Activated CD8-positive, alpha-beta T cell treated with anti-CD3 and anti-CD28 coated beads for 36 hours (primary cell): ENCODE measurements at regions not wholly inside any gene's neighbourhood (a gene's known extent, or its start where the extent isn't known, plus 50 kb on each side); places are given as distances from the start of the nearest gene placed in this dataset.

Experiments used
- ATAC-seq: fragments of 200-7000 bp; cut with Tn5 transposase; one replicate; pipeline ENCODE4 v1.10.0; 2021; ENCODE audit warnings: mild to moderate bottlenecking, moderate library complexity
- CTCF ChIA-PET: fragments of 350-600 bp; sonication (Branson Sonifier 250); formaldehyde crosslinking; loops from one replicate; lab custom pipeline; 2021; ENCODE audit warnings: antibody characterized with exemption; lab: Charles Lee
- POLR2A ChIA-PET: fragments of 350-600 bp; sonication (Branson Sonifier 250); formaldehyde crosslinking; loops from one replicate; lab custom pipeline; 2021; ENCODE audit warnings: antibody characterized with exemption; lab: Charles Lee
- DNase-seq: peaks from one replicate; pipeline ENCODE4 v3.0.0-alpha.2; 2020
- H3K27ac Mint-ChIP-seq: one replicate; pipeline ENCODE4 v1.8.0; 2021; ENCODE audit warnings: mild to moderate bottlenecking, mixed read lengths
- H3K27me3 Mint-ChIP-seq: one replicate; pipeline ENCODE4 v1.8.0; 2021; ENCODE audit warnings: mixed read lengths
- H3K36me3 Mint-ChIP-seq: one replicate; pipeline ENCODE4 v1.8.0; 2021; ENCODE audit warnings: low read depth, mixed read lengths
- H3K4me1 Mint-ChIP-seq: one replicate; pipeline ENCODE4 v1.8.0; 2021; ENCODE audit warnings: low read depth, mixed read lengths
- H3K4me3 Mint-ChIP-seq: one replicate; pipeline ENCODE4 v1.8.0; 2021; ENCODE audit warnings: mild to moderate bottlenecking, moderate library complexity, mixed read lengths
- H3K9me3 Mint-ChIP-seq: one replicate; pipeline ENCODE4 v1.8.0; 2021; ENCODE audit warnings: mixed read lengths
- intact Hi-C: fragments of 100-400 bp; cut with micrococcal nuclease; formaldehyde crosslinking; loops from one replicate; pipeline ENCODE4 v1.10.0; 2022
- TF ChIP-seq, protein P1 (sequence below): fragments of 200-600 bp; IDR thresholded peaks from one replicate; pipeline ENCODE4 v1.8.0; 2022; ENCODE audit warnings: antibody characterized with exemption, mild to moderate bottlenecking

DNA sequence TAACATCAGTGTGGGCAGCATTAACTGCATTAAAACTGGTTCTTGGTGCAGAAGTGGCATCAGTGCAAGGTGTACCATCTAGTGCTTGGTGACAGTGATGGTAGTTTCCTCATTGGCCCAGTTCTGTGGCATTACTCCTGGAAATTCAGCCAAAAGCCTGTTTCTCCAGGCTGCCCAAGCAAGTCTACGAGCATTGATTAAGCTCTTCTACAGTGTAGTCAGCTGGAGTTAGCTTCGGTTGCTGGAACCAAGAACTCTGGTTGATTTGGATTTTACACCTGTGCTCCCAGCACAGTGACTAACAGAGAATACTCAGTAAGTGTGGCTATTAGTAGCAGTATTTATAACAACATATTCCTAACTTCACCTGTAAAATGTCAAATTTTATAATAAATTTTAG lies 84.9 kb upstream of the ZDHHC17 start:
- ATAC-seq, result no peak
- Mint-ChIP-seq H3K4me3 (no peak overlapping the region), H3K9me3 (no peaks in the 10 kb centered on the region), H3K27ac (no peak overlapping the region), H3K27me3 (peaks cover 3% of the 10 kb centered on the region), H3K4me1 (no peaks in the 10 kb centered on the region), H3K36me3 (no peaks in the 10 kb centered on the region)
- TF ChIP-seq, protein P1, sequence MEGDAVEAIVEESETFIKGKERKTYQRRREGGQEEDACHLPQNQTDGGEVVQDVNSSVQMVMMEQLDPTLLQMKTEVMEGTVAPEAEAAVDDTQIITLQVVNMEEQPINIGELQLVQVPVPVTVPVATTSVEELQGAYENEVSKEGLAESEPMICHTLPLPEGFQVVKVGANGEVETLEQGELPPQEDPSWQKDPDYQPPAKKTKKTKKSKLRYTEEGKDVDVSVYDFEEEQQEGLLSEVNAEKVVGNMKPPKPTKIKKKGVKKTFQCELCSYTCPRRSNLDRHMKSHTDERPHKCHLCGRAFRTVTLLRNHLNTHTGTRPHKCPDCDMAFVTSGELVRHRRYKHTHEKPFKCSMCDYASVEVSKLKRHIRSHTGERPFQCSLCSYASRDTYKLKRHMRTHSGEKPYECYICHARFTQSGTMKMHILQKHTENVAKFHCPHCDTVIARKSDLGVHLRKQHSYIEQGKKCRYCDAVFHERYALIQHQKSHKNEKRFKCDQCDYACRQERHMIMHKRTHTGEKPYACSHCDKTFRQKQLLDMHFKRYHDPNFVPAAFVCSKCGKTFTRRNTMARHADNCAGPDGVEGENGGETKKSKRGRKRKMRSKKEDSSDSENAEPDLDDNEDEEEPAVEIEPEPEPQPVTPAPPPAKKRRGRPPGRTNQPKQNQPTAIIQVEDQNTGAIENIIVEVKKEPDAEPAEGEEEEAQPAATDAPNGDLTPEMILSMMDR, result no peak
- ChIA-PET POLR2A (no interaction called here), CTCF (no interaction called here)
- intact Hi-C loops, result no loop called here
- no peak for DNase-seq

DNA sequence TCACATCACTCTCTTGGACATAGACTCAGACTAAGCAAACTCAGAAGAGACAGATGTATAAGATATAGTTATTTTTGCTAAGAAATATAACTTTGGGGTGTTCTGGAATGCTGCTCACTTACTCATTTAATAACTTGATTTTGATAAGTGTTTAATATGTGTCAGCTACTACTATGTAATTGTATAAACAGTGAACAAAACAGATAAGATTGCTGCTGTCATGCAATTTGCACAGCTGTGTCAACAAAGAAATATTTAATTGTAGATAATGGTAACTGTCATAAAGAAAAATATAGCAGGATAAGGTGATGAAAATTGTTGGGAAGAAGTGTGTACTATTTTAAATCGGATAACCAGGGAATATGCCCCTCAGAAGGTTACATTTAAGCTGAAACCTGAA lies 84.1 kb upstream of the ZDHHC17 start:
- Mint-ChIP-seq H3K27me3 (peaks cover 2% of the 10 kb centered on the region), H3K4me1 (no peaks in the 10 kb centered on the region), H3K36me3 (no peaks in the 10 kb centered on the region), H3K4me3 (no peak overlapping the region), H3K9me3 (no peaks in the 10 kb centered on the region), H3K27ac (no peak overlapping the region)
- TF ChIP-seq, protein P1, result no peak
- intact Hi-C loops, result no loop called here
- POLR2A ChIA-PET, result no interaction called here
- DNase-seq (no peak), ATAC-seq (no peak)
- CTCF ChIA-PET, result no interaction called here

DNA sequence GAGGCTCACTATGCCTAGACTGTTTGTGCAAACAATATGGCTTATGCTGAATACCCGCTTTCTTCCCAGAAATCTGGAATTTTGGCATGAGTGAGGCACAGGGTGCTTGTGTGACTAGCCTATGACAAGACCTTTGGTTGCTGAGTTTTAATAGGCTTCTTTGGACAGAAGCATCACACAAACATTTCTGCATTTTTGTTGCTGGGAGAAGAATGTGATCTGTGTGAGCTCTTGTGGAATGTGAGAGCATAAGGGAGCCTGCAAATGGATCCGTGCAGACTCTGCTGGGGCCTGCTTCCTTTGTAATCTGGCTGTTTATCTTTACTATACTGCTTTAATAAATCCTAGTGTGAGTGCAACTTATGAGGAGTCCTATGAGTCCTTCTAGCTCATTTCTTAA lies 83.0 kb upstream of the ZDHHC17 start:
- H3K4me3 Mint-ChIP-seq, result no peak overlapping the region
- intact Hi-C loops, result no loop called here
- peaks cover 3% of the 10 kb centered on the region for H3K4me1 Mint-ChIP-seq
- no peaks in the 10 kb centered on the region for H3K9me3 Mint-ChIP-seq
- POLR2A ChIA-PET, result no interaction called here
- CTCF ChIA-PET, result interaction anchor here (0.8 kb wide), 1 partner anchor 21 kb away, joined by 3 read pairs; no protein-coding TSS in a partner anchor
- no peaks in the 10 kb centered on the region for H3K36me3 Mint-ChIP-seq
- DNase-seq (no peak), ATAC-seq (no peak)
- H3K27ac Mint-ChIP-seq, result no peak overlapping the region
- TF ChIP-seq, protein P1, result no peak
- no peaks in the 10 kb centered on the region for H3K27me3 Mint-ChIP-seq

DNA sequence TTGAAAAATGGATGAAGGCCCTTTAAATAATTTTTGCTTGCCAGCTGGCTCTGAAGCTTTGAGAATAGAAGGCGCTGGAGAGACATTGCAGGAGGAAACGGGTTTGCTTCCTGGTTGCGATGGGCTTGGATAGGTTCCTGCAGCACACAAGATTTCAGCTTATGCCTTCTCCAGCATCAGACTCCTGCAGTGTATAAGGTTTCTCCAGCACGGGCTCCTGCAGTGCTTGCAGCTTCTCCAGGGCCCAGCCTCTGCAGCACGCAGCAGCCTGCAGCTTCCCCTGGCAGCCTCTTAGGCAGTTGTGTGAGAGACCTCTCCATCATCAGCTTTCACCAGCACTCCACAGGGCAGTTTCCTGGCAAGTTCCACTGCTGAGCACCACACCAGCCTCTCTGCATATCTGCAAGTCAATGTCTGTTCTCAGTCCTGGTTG lies 78.7 kb upstream of the ZDHHC17 start:
- DNase-seq, result no peak
- peaks cover 3% of the 10 kb centered on the region for H3K4me1 Mint-ChIP-seq
- no peaks in the 10 kb centered on the region for H3K36me3 Mint-ChIP-seq
- ATAC-seq, result no peak
- TF ChIP-seq, protein P1, result no peak
- ChIA-PET POLR2A (no interaction called here), CTCF (interaction anchor here (0.9 to 2.3 kb wide), 7 partner anchors 9 to 326 kb away, joined by 3 to 6 read pairs (median 4); no protein-coding TSS in a partner anchor)
- no peak overlapping the region for H3K4me3 Mint-ChIP-seq
- intact Hi-C loops, result loop anchor here (5.0 kb wide), 1 partner anchor 107 kb away; no protein-coding TSS in a partner anchor
- H3K27me3 Mint-ChIP-seq, result no peaks in the 10 kb centered on the region
- no peaks in the 10 kb centered on the region for H3K9me3 Mint-ChIP-seq
- H3K27ac Mint-ChIP-seq, result no peak overlapping the region

DNA sequence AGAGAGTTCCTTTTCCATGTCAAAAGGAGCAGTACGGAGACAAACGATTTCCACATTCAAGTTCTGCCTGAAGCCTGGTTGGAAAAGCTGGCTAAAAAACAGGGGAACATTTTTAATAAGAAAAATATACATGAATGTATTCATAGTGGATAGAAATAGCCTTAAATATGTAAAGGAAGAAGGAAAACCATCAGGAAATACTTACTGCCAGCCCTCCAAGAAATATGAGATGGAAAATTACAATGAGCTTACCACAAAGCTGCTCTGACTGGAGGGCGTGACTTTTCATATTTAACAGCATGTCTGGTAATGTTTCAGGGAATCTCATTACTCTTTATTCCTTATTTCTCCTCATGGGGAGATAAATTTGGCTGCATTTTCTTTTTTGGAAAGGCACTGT lies 75.9 kb upstream of the ZDHHC17 start:
- no peak overlapping the region for H3K4me3 Mint-ChIP-seq
- ChIA-PET CTCF (interaction anchor here (0.6 to 2.4 kb wide), 4 partner anchors 20 to 239 kb away, joined by 4 to 15 read pairs (median 6); no protein-coding TSS in a partner anchor), POLR2A (no interaction called here)
- no peaks in the 10 kb centered on the region for H3K9me3 Mint-ChIP-seq
- no peaks in the 10 kb centered on the region for H3K36me3 Mint-ChIP-seq
- DNase-seq, result no peak
- ATAC-seq, result no peak
- intact Hi-C loops, result loop anchor here (5.0 kb wide), 1 partner anchor 104 kb away; no protein-coding TSS in a partner anchor
- no peaks in the 10 kb centered on the region for H3K27me3 Mint-ChIP-seq
- H3K27ac Mint-ChIP-seq, result no peak overlapping the region
- TF ChIP-seq, protein P1, result no peak
- H3K4me1 Mint-ChIP-seq, result peaks cover 3% of the 10 kb centered on the region
